BLaER1 (cell line): ENCODE measurements at regions not wholly inside any gene's neighbourhood (a gene's known extent, or its start where the extent isn't known, plus 50 kb on each side); places are given as distances from the start of the nearest gene placed in this dataset.

ENCODE experiments used
- H3K27ac ChIP-seq: shearing (Covaris generic); formaldehyde crosslinking; 2 replicates; pipeline ENCODE4 v1.8.1; 2022
- H3K27me3 ChIP-seq: shearing (Covaris generic); formaldehyde crosslinking; 2 replicates; pipeline ENCODE4 v1.8.1; 2022
- H3K36me3 ChIP-seq: shearing (Covaris generic); formaldehyde crosslinking; 2 replicates; pipeline ENCODE4 v1.8.1; 2022
- H3K4me1 ChIP-seq: shearing (Covaris generic); formaldehyde crosslinking; 2 replicates; pipeline ENCODE4 v1.8.1; 2022
- H3K4me2 ChIP-seq: shearing (Covaris generic); formaldehyde crosslinking; 2 replicates; pipeline ENCODE4 v1.8.1; 2022
- H3K4me3 ChIP-seq: shearing (Covaris generic); formaldehyde crosslinking; 2 replicates; pipeline ENCODE4 v1.8.1; 2022
- H3K9ac ChIP-seq: shearing (Covaris generic); formaldehyde crosslinking; 2 replicates; pipeline ENCODE4 v1.8.1; 2022
- H3K9me3 ChIP-seq: shearing (Covaris generic); formaldehyde crosslinking; 2 replicates; pipeline ENCODE4 v1.8.1; 2022
- H4K20me1 ChIP-seq: shearing (Covaris generic); formaldehyde crosslinking; 2 replicates; pipeline ENCODE4 v1.8.1; 2022
- Cebpa-rat ChIP-seq: shearing (Covaris generic); IDR thresholded peaks from 2 replicates; pipeline ENCODE4 v1.8.1; 2022

DNA sequence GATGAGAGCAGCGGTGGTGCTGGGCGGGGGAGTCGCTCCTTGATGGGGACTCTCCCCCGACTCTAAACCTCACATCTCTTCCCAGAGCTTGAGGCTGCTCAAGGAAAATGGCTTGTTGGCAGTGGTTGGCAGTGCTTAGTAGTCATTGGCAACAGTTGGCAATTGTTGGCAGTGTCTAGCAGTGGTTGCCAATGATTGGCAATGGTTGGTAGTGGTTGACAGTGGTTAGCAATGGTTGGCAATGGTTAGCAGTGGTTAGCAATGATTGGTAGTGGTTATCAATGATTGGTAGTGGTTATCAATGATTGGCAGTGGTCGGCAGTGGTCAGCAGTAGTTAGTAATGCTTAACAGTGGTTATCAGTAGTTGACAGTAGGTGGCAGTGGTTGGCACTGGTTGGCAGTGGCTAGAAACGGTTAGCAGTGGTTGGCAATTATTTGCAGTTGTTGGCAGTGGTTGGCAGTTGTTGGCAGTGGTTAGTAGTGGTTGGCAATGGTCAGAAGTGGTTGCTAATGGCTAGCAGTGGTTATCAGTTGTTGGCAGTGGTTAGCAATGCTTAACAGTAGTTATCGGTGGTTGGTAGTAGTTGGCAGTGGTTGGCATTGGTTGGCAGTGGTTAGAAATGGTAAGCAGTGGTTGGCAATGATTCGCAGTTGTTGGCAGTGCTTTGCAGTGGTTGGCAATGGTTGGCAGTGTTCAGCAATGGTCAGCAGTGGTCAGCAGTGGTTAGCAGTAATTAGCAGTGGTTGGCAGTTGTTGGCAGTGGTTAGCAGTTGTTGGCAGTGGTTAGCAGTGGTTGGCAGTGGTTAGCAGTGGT, 85.4 kb upstream of the OTOS start:
- H3K4me3 ChIP-seq, result no peak overlapping the region
- H3K27ac ChIP-seq, result no peak overlapping the region

DNA sequence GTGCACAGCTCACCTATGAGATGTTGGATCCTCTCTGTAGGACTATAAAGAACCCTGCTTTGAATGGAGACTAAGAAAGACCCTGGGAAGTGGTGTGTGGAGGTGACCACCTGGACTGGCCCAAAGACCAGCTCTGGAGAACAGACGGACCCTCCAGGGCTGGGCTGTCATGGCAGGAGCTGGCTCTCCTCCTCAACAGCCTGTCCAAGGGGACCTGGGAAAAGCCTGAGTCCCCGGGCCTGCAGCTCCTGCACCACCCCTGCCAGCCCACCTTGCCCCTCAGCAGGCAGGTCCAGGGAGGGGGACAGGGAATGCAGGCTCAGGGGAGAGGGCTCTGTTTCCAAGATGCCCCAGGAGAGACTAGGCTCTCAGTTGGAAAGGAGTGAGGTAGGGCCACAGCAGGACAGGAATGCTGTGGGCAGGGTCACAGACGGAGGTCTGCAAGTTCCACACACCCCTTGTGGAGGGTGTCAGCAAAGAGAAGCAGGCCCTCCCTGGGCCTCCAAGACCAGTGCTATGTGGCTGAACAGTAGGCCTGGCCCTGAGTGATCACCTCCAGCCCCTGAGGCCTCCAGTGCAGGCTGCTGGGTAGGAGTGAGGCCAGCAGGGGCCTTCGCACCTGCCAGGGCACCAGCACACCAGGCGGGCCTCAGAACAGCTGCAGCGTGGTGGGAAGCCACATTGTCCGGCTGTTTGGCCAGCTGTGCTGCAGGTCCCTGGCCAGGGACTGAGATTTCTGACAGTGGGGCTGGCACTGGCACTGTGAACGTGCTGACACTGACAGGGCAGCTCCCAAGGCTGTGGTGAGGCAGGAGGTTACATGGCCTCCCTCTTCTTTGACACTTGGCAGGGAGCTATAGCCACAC, 86.4 kb upstream of the OTOS start:
- TF ChIP-seq Cebpa-rat, result no peak
- peak overlapping the region; percentile 24; the same call in 1 of the 2 replicates for H3K4me2 ChIP-seq
- no peaks in the 10 kb centered on the region for H3K36me3 ChIP-seq
- H3K27me3 ChIP-seq, result no peaks in the 10 kb centered on the region
- peaks cover 40% of the 10 kb centered on the region for H3K4me1 ChIP-seq
- no peak overlapping the region for H3K4me3 ChIP-seq
- no peaks in the 10 kb centered on the region for H4K20me1 ChIP-seq
- peaks cover 19% of the 10 kb centered on the region for H3K9me3 ChIP-seq
- peak overlapping the region; percentile 54 for H3K27ac ChIP-seq
- no peak overlapping the region for H3K9ac ChIP-seq

More for the DNA sequence above, 85.4 kb upstream of the OTOS start:
- H3K9me3 ChIP-seq, result peaks cover 19% of the 10 kb centered on the region
- H4K20me1 ChIP-seq, result no peaks in the 10 kb centered on the region
- peaks cover 30% of the 10 kb centered on the region for H3K4me1 ChIP-seq
- TF ChIP-seq Cebpa-rat, result no peak
- H3K36me3 ChIP-seq, result no peaks in the 10 kb centered on the region
- H3K9ac ChIP-seq, result no peak overlapping the region
- H3K4me2 ChIP-seq, result no peak overlapping the region
- H3K27me3 ChIP-seq, result no peaks in the 10 kb centered on the region

DNA sequence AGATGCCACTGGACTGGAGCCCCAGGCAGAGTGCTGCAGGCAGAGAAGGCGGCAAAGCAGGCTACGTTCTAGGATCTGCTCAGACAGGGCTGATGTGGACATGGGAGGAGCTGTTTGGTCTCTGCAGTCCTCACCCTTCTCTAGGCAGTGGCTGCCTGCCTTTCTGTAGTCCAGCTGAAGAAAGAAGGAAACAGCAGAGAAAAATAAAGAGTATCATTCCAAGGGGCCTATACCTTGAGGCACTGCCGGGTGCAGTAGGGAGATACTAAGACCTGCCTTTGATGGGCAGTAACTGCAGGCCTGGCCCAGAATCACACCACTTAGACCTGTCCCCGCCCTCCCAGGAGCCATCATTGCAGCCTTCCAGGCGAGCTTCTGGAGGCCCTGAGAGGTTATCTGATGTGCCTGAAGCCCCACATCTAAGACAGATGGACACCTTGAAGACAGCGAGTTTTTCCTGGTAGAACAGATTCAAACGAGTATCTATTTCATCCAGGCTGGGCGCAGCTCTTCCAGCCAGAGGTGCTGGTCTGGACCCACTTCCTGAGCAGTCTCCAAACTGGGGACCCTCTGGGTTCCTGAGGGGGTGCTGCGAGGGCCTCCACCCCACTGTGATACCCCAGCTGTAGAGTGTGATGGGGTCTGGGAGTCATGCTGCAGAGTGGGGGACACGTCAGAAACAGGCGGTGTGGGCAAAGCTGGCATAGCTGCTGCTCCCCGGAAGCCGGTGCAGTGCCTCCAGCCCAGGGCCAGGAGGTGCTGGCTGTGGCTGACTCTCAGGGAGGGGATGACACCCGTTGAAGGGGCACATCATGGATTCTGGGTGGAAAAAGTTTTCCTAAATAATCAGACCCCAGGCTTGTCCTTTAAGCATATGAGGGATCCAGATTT, 87.3 kb upstream of the OTOS start:
- H3K4me3 ChIP-seq, result no peak overlapping the region
- peaks cover 19% of the 10 kb centered on the region for H3K9me3 ChIP-seq
- no peaks in the 10 kb centered on the region for H3K36me3 ChIP-seq
- TF ChIP-seq Cebpa-rat, result no peak
- H4K20me1 ChIP-seq, result no peaks in the 10 kb centered on the region
- H3K27me3 ChIP-seq, result no peaks in the 10 kb centered on the region
- peak overlapping the region; percentile 54 for H3K27ac ChIP-seq
- H3K9ac ChIP-seq, result no peak overlapping the region
- peak overlapping the region; percentile 24; the same call in 1 of the 2 replicates for H3K4me2 ChIP-seq
- H3K4me1 ChIP-seq, result peaks cover 49% of the 10 kb centered on the region

DNA sequence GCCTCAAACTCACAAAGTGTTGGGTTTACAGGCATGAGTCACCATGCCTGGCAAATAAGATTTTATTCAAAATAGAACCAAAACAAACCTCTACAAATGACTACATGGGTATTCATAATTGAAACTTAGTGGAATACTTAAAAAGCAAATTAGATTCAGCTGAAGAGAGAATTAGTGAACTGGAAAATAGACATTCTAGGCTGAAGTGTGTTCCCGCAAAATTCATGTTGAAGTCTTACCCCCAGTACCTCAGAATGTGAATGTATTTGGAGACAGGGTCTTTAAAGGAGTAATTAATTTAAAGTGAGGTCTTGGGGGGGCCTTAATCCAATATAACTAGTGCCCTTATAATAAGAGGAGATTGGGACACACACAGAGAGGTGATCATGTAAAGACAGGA, 88.5 kb upstream of the OTOS start:
- H3K9me3 ChIP-seq, result peaks cover 19% of the 10 kb centered on the region
- H3K36me3 ChIP-seq, result no peaks in the 10 kb centered on the region
- H3K27me3 ChIP-seq, result no peaks in the 10 kb centered on the region
- H3K9ac ChIP-seq, result no peak overlapping the region
- H3K4me1 ChIP-seq, result peaks cover 57% of the 10 kb centered on the region
- peak overlapping the region; percentile 90 for H3K4me2 ChIP-seq
- TF ChIP-seq Cebpa-rat, result no peak
- H3K27ac ChIP-seq, result peak overlapping the region; percentile 78; the same call in 1 of the 2 replicates
- H3K4me3 ChIP-seq, result no peak overlapping the region
- H4K20me1 ChIP-seq, result 0 out of 2 replicates have a peak, but pooled peaks cover 2% of the 10 kb centered on the region

DNA sequence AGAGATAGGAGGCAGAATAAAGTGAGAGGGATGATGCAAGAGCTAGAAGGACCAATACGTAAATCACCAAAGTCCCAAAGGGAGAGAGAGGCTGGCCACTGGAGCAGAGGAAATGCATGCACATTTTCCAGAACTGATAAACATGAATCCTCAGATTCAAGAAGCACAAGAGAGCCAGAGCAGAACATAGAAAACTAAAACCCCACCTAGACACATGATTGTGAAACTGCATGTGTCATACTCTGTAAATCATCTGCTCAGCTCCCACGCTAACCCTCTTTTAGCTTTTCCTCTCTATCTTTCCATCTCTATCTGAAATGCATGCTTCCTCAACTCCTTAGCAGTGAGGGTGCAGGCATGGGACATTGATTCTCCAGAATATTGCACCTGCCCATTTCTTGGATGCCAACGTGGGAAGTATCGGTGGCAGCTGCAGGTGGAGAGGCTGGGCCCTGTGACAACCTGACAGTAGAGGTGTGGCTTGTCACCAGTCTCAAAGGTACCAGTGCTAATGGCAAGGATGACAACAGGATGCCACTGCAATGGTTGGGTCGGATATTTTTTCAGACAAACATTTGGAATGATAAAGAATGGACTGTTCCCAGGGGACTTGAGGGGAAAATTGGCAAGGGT, 89.3 kb upstream of the OTOS start:
- peaks cover 64% of the 10 kb centered on the region for H3K4me1 ChIP-seq
- peak overlapping the region; percentile 50; the same call in 1 of the 2 replicates for H3K9ac ChIP-seq
- H3K36me3 ChIP-seq, result no peaks in the 10 kb centered on the region
- H3K4me2 ChIP-seq, result peak overlapping the region; percentile 90
- no peaks in the 10 kb centered on the region for H3K27me3 ChIP-seq
- peak overlapping the region; percentile 36 for H3K4me3 ChIP-seq
- H3K9me3 ChIP-seq, result peaks cover 19% of the 10 kb centered on the region
- 0 out of 2 replicates have a peak, but pooled peaks cover 6% of the 10 kb centered on the region for H4K20me1 ChIP-seq
- no peak for TF ChIP-seq Cebpa-rat
- peak overlapping the region; percentile 78 for H3K27ac ChIP-seq

DNA sequence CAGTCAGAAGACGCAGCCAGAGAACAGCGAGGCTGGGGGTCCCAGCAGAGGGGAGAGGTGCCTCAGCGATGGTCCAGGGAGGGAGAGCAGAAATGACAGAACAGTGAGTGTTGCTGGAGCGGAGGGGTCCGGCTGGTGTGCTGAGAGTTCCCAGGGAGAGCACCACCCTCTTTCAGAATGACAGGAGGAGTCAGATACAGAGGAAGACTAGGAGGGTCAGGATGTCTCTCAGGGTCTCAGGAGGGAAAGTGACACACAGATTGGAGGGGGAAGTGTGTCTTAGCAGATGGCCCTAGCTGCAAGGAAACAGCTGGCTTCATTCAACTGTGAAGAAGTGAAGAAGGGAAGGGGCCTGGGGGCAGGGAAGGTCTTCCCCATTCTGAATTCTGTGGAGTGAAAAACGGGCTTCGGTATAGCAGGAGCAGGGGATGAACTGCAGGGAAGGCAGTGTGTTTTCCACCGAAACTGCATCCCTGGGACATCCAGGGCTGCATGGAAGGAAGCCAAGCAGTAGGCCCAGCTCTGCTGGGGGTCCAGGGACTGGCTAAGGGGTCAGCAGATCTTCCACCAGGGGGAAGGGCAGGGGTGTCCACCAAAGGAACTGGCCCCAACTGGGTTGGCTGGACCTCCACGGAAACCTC, 90.0 kb upstream of the OTOS start:
- no peak for TF ChIP-seq Cebpa-rat
- Histone ChIP-seq H3K4me2 (peak overlapping the region; percentile 90), H3K4me3 (peak overlapping the region; percentile 36), H3K27me3 (no peaks in the 10 kb centered on the region), H3K36me3 (no peaks in the 10 kb centered on the region), H3K27ac (peak overlapping the region; percentile 78), H3K4me1 (peaks cover 71% of the 10 kb centered on the region), H3K9me3 (peaks cover 19% of the 10 kb centered on the region), H4K20me1 (0 out of 2 replicates have a peak, but pooled peaks cover 6% of the 10 kb centered on the region), H3K9ac (peak overlapping the region; percentile 50; the same call in 1 of the 2 replicates)

DNA sequence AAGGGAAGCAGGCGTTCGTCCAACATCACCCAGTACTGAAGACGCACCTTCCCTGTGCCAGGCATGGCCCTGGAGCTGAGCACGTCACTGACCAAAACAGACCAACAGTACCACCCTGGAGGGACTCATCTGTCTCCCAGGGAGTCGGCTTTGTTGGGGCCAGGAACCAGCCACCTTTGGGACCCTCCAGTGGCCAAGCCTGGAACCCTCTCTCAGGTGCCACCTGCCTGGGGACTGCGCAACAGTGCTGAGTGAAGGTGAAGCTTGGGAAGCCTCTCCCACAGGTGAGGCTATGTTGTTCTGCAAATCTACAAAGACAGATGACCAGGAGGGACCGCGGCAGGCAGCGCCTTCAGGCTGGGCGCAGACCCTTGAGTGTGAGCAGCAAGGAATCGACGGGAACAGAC, 91.4 kb upstream of the OTOS start:
- H3K36me3 ChIP-seq, result no peaks in the 10 kb centered on the region
- H3K9ac ChIP-seq, result 0 out of 2 replicates have a peak overlapping the region, but pooled peaks have one; percentile 49
- peak overlapping the region; percentile 90 for H3K4me2 ChIP-seq
- TF ChIP-seq Cebpa-rat, result no peak
- H3K4me1 ChIP-seq, result peaks cover 84% of the 10 kb centered on the region
- H4K20me1 ChIP-seq, result 0 out of 2 replicates have a peak, but pooled peaks cover 6% of the 10 kb centered on the region
- H3K27me3 ChIP-seq, result no peaks in the 10 kb centered on the region
- peak overlapping the region; percentile 78 for H3K27ac ChIP-seq
- no peak overlapping the region for H3K4me3 ChIP-seq
- peaks cover 19% of the 10 kb centered on the region for H3K9me3 ChIP-seq

DNA sequence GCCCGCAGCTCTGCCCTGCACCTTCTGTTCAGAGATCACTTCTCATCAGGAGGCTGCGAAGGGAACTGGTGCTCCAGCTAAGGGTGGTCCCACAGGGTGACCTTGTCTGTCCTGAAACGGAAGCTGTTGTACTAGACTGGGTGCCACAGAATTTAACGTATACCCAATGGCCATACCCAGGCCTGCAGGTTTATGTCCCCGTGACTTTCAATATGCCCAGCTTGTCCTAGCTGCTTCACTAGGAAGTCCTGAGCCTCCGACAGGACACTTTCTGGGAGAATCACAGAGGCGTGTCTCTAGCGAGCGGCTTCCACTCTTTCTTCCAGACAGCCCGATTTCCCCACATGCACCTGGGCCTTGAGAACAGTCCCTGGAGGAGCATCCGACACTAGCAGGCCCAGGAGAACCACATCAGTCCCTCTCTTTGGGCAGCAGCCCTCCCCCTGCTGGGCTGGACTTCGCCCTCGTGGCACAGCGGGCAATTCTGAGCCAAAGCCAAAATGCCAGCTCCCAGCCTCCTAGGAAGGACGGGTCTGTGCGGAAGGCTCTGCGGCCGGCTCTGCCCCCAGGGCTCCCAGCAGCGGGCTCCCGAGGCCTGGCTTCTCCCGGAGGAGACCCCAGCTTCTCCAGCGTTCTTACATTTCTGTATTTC, 91.9 kb upstream of the OTOS start:
- no peaks in the 10 kb centered on the region for H3K27me3 ChIP-seq
- 0 out of 2 replicates have a peak overlapping the region, but pooled peaks have one; percentile 57 for H3K4me3 ChIP-seq
- peaks cover 83% of the 10 kb centered on the region for H3K4me1 ChIP-seq
- peak overlapping the region; percentile 49; the same call in 1 of the 2 replicates for H3K9ac ChIP-seq
- peak overlapping the region; percentile 90 for H3K4me2 ChIP-seq
- 0 out of 2 replicates have a peak, but pooled peaks cover 6% of the 10 kb centered on the region for H4K20me1 ChIP-seq
- no peak for TF ChIP-seq Cebpa-rat
- peak overlapping the region; percentile 78 for H3K27ac ChIP-seq
- H3K36me3 ChIP-seq, result no peaks in the 10 kb centered on the region
- peaks cover 19% of the 10 kb centered on the region for H3K9me3 ChIP-seq
